HG03280 (cell line): ENCODE measurements at regions not wholly inside any gene's neighbourhood (a gene's known extent, or its start where the extent isn't known, plus 50 kb on each side); places are given as distances from the start of the nearest gene placed in this dataset.

ENCODE experiments used
- ATAC-seq: cut with Tn5 transposase; IDR thresholded peaks from one replicate; pipeline ENCODE4 v1.9.1; 2021; ENCODE audit warnings: mild to moderate bottlenecking, moderate library complexity; ENCODE audit not compliant: unreplicated experiment

DNA sequence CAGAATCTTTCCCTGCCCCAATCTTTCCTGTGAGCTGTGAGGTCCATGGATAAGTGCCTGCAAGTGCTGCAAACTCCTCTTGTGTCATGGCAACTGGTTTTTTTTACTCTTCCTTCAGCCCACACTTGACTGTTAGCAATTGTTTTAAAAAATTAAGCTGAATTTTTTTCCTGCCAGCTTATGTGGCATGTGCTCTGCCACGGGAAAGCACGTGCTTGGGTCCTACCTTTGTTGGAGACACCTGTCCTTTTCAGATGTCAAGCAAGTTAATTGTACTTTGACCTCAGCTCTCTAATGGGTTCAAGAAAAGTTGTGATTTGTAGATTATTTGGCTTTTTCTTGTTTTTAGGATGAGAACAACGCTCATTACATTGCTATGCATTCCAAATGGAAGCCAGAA is 398.5 kb downstream of the NUF2 start:
- ATAC-seq = no peak

DNA sequence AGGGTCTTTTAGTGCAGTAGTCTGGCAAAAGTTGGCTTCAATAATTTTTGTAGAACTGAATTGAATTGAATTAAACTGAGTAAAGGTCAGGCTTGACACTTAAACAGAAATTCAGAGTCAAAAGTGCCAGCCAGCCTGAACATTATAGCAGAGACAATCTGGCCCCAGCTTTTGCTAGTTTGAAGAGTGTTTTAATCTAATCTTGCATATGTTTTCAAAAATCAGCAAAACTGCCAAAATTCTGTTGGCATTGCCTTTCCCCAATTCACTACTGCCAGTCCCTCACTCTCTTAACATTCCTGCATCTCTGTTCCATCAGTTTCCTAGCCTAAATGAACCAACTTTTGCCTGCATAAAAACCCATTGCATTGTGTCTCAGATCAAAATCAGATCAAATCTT is 403.8 kb downstream of the NUF2 start:
- no peak for ATAC-seq

DNA sequence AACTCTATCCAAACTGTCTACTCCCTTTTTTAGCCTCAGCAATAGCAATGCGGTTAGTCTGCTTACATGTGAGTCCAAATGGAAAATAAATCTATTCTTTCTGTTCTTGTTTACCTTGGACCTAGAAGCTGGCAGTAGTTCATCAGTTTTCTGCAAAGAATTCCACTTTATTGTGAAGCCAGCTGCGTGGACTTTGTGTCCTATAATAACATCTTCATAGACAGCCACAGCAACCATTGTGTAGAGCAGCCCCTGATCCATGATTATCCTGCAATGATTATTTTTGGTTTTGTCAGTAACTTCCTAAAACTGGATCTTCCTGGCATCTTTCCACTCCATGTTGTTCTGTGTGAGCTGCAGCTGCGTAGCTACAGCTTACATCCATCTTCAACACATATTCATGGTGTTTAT is 408.7 kb downstream of the NUF2 start:
- no peak for ATAC-seq

DNA sequence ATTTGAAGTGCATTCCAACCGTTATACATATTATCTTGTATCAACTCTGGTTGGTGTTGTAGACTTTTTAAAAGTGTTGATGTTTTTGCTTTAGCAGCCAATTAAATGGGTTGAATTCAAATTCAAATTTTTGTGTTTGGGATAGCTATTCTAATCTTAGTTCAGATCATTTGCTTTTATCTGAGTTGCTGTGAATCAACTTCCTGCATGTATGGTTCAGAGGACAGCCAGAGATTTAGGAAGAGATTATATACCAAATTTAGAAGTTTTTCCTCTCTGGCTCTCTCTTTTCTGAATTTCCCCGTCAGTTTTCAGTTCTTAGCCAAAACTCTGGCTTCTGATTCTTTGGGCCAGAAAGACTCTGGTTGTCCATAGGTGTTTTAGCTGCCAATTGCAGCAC is 415.5 kb downstream of the NUF2 start:
- no peak for ATAC-seq

DNA sequence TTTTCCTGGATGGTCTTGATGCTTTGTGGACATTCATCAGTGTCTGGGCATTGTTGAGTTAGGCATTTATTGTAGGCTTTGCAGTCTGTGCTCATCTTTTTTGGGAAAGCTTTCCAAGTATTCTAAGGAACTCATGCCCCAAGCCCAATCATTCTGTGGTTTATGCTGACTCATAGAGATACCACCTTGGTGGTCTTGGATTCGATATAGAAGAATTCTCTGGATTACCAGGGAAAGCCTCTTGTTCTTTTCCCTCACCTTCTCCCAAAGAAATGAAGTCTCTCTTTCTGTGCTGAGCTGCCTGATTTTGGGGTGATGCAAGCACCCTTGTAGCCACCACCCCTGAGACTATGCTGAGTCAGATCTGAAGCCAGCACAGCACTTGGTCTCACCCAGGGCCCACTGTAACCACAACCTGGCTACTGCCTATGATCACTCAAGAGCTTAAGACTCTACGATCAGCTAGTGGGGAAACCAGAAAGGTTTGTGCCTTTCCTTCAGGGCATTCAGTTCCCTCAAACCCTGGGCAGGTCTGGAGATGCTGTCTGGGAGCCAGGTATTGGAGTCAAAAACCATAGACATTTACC is 422.6 kb downstream of the NUF2 start:
- ATAC-seq = no peak

DNA sequence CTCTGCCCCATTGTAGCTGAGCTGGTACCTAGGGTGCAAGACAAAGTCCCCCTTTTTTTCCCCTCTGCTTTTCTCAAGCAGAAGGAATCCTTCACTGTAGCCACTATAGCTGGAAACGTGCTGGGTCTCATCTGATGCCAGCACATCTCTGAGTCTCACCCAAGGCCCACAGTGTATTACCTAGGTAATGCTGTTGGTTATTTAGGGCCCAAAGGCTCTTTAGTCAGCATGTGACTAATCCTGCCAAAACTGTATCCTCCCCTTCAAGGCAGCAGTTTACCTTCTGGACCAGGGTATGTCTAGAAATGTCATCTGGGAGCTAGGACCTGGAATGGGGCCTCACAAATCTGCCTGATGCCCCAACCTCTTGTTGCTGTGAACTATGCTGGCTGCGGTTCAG is 423.4 kb downstream of the NUF2 start:
- ATAC-seq = no peak

DNA sequence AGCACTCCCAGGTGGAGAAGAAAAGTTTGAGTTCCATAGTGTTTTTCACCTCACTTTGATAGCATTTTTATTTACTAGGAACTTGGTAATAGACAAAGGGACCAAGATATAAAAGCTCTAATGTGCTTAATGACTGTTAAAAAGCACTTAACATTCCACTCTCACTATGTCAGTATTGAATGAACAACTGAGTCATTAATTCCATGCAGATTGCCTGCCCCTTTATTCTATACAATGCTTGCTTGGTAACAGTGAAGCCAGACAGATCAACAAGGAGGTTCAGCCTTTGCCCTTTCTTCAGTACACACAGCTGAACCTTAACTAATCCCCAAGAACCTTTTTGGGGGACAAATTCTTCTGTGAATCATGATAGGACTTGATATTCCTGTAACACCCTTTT is 425.5 kb downstream of the NUF2 start:
- ATAC-seq = no peak

DNA sequence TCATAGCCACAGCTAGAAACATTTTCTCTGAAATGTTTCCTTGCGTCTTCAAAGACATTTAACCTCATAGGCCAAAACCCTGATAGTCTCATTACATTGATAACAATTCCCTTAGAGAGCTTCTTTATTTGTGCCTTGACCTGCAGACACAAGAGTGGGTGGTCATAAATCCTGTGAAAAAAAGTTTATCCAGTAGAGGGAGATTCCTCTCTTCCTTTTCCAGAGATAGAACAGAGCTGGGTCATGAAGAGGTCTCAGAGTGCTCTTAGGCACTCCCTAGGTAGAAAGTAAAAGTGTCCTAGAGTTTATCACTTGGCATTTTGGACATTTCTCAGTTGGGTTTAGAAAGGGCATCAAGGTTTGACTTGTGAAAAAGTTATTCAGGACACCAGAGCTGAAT is 426.1 kb downstream of the NUF2 start:
- ATAC-seq = no peak

DNA sequence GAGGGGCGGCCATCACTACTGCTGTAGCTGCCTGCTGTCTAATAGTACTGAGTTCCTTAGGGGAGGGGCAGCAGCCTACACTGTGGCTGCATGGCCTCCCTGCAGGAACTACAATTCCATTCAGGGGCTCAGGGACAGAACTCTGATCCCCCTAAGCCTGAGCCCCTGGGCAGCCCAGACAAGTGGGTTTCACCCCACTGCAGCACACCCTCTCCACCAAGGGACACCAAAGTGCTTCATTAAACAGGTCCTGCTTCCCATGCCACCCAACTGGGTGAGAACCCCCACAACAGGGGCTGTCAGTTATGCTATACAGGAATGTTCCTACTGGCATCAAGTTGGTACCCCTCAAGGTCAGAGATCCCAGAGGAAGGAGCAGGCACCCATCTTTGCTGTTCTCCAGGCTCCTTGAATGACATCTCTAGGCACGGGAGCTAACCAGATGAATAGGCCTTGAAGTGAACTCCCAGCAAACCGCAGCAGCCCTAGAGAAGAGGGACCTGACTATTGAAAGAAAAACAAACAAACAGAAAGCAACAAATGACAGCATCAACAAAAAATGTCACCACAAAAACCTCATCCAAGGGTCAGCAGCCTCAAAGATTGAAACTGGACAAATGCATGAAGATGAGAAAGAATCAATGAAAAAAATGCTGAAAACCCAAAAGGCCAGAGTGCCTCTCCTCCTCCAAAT is 437.4 kb downstream of the NUF2 start:
- no peak for ATAC-seq

DNA sequence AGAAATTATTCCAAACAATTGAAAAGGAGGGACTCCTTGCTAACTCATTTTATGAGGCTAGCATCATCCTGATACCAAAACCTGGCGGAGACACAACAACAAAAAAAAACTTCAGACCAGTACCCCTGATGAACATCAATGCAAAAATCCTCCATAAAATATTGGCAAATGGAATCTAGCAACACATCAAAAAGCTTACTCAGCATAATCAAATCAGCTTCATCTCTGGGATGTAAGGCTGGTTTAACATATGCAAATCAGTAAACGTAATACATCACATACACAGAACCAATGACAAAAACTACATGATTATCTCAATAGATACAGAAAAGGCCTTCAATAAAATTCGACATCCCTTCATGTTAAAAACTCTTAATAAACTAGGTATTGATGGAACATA is 440.1 kb downstream of the NUF2 start:
- ATAC-seq = no peak

DNA sequence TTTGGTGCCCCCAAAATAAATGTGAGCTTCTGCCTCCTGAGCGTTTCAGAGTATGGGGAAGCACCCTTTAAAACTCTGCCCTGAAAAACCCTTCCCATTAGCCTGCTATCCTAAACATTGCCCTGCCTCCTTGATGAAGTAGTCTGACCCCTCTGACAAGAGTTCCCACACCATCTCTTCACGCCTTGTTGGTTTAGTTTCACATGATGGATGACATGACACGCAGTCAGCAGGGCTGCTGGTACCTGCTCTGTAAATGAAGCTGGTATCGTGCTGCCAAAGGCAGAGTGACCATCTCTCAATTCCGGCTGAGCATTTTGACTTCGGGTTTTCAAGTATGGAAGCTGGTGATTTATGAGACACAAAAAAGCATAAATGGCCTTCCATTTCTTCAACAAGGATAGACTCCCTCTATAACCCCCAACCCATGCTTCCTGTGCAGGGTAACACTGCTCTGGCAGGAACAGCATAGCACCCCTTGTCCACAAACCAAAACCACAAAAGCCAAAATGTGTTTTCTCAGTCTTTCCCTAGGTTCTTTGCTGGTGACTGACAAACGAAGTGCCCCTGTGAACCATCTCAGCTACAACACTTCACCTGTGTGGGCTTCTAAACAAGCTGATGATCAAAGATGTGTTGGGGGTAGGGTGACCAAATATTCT is 444.6 kb downstream of the NUF2 start:
- ATAC-seq = no peak

DNA sequence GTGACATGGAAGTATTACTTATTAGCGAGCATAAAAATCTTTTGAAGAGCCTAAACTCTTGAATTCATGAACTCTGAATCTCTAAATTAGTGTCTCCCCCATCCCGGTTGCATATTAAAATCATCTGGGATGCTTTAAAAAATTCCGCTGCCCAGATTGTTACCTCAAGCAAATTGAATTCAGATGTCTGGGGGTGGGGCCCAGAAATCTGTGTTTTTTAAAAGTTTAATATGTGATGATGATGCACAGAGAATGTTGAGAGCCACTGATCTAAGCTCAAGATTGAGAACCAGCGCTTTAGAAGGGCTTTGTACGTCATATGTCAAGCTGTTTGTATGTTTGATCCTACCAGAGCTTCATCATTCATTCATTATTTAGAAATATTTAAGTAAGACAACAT is 446.8 kb downstream of the NUF2 start:
- no peak for ATAC-seq

DNA sequence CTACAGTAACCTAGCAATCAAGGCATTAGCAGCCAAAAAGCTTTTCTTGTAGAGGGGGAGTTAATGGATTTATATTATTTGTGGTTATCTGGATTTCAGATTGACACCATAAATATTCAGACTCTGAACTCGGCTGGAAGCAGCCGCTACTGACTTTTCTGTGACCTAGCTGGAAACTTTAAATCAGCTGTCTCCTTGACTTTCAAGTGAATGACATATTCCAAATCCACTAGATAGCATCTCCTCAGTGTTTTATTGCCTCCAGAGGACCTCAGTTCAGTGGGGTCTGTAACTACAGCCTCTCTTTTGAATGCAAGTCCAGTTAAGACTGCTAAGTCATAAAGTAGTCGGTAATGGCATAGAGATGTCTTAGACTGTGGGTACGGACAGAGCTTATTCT is 448.5 kb downstream of the NUF2 start:
- ATAC-seq = no peak

DNA sequence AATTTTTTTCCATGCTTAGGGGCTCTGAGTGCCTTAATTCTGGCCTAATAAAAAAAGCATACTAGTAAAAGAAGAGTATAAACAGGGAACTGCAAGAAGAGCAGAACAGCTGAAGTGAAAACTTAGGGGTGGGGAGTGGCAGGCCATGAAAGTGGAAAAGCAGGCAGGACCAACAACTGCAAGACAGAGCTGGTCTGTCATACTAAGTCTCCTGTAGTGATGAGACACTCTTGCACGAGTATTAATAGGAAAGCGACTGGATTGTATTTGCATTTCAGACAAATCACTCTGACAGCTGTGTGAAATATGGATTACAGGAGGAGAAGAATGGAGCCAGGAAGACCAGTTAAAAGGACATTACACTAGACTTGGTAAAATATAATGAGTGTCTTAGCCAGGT is 449.9 kb downstream of the NUF2 start:
- no peak for ATAC-seq

DNA sequence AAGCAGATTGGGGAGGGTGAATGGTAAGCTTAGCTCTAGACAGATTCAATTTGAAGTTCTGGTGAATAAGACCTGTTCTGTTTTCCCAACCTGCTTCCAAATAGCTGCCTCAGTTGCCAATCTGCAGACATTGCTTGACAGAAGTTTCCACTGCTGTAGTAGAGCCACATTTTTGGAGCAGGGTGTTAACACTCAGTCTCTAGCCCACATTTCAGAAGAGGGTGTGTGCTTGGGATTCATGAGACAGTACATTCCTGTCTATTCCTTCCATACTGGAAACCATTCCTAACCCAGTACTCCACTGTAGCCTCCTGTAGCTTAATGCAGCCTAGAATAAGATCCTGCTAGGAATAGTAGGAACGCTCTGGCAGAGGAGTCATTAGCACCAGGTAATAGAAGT is 450.5 kb downstream of the NUF2 start:
- ATAC-seq = no peak

DNA sequence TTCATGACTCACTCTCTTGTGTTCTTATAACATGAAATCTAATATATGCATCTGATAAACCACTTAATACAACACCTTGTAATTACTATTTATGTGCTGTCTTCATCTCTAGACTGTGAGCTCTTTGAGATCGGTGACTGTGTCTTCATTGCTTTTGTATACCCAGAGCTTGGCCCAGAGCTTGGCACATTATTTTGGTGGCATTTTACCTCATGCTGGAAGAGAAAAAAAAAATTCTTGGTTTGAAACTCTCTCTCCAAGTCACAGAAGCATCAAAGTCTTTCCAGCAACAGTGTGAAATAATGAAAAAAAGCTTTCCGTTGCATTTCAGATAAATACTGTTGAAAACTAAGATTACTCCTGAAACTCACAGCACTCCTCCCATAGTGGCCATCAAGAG is 451.6 kb downstream of the NUF2 start:
- no peak for ATAC-seq

DNA sequence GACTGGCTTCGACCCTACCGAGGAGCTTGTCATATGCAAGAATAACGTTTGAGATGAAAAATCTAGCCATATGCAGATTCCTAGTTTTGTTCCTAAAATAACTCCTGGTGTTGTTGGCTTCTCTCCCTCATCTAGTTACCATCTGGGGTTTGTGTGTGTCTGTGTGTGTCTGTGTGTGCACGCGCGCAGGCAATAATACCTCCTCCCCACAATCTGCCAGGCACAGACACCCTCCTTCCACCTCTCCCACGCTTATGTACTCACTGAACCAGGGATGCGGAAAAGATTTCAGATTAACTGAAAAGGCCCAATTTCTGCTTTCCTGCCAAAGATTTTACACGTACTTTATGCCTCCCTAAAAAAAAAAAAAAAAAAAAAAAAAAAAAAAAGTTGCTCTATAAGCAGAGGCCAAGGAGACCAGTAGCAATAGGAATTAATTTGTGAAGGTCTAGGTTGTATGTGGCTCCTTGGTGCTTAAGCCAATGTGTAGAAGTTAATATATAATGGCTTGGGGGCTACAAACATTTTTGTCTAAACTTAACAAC is 452.7 kb downstream of the NUF2 start:
- ATAC-seq = no peak

DNA sequence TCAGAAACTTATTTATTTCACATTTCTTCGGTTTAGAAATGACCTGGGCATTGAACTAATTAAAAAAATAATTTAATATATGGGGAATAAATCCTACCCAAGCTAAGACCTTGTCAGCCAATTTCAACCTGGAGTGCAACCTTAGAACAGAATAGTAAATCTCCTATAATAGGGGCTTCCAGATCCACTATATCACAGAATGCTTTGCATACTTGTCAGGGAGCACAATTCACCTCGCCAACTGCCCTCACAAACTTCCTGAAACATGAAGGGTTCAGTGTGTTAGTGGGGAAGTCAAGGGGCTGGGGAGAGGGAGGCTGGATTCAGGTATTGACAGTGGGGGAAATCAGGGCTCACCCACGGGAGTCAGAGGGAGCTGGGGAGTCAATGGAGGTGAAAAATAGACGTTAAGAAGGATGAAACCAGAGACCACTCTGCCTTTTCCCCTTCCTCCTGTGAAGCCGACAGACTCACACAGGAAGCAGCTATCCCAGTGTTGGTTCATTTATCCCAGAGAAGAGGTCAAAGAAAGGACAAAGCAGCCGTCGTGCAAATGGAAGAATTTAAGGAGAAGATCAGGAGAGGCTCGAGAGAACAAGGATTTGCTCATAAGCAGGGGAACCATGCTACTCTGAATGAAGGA is 453.3 kb downstream of the NUF2 start:
- ATAC-seq = no peak

DNA sequence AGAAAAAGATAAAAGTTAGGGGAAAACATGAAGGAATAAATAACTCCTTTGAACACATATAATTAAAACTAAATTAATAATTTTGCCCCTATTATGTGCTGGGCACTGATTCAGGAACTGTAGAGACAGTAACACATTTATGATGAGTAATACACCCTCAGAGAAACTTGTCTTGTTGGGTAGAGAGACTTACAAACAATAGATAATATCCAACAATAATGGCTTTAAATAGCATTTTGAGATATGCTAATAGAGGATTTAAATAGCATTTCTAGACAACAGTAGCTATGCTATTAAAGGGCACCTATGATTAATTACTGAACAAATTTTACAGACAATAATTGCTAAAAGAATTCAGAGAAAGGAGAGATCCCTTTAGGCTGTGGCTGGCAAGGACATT is 455.5 kb downstream of the NUF2 start:
- ATAC-seq = no peak

DNA sequence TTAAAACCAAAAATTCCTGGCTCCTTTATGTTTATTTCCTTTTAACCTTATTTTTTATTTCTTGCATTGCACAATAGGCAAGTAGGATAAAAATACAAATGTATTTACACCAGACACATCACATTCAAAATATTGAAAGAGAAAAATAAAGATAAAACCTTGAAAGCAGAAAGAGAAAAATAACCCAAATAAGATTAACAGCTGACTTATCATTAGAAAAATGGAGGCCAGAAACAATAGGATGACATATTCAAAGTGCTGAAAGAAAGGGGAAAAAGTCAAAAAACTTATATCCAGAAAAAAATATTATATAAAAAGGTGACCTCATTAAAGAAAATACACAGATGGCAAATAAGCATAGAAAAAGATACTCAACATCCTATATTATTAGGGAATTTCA is 459.4 kb downstream of the NUF2 start:
- no peak for ATAC-seq

DNA sequence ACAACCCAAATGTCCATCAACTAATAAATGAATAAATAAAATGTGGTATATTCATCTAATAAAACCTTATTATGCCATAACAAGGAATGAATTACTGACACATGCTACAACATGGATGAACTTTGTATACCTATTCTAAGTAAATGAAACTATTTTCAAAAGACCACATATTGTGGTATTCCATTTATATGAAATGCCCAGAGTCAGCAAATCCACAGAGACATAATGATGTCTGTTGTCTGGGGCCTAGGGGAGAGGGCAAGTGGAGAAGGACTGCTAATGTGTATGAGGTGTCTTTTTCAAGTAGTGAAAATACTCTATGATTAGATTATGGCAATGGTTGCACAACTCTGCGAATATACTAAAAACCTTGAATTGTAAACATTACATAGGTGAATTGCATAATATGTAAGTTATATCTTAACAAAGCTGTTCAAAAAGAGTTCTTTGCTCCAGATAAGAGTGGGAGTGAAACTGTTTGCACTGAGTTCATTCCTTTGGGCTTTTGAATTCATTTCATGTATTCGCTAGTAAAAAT is 464.2 kb downstream of the NUF2 start:
- ATAC-seq = no peak

DNA sequence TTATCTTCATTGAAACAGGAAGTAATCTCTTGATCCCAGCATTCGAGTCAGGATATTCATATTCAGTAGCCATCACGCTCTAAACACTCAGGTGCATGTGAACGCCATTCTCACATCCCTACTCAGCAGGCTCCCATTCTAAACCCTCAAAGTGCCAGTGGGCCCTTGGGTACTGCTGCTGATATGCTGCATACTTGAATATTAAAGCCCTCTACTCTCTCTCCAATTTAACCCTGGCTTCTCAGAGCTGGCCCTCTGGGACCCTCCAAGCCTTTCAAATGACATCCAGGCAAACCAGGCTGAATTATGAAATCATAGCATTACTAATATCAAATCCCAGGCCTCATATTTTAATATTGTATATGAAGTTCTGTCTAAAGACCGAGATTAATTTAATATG is 468.2 kb downstream of the NUF2 start:
- no peak for ATAC-seq
